NCI-H524 treated with DMSO at 0.1 percent for 48 hours (cell line): ENCODE measurements at regions not wholly inside any gene's neighbourhood (a gene's known extent, or its start where the extent isn't known, plus 50 kb on each side); places are given as distances from the start of the nearest gene placed in this dataset.
"Not testable (repeated sequence)": the region's sequence is repeated elsewhere in the genome, so short reads cannot be mapped to it uniquely, and the experiment has no call there.

Experiments used
- DNase-seq: peaks from one replicate; lab custom pipeline; 2025; lab: John Stamatoyannopoulos, UW

DNA sequence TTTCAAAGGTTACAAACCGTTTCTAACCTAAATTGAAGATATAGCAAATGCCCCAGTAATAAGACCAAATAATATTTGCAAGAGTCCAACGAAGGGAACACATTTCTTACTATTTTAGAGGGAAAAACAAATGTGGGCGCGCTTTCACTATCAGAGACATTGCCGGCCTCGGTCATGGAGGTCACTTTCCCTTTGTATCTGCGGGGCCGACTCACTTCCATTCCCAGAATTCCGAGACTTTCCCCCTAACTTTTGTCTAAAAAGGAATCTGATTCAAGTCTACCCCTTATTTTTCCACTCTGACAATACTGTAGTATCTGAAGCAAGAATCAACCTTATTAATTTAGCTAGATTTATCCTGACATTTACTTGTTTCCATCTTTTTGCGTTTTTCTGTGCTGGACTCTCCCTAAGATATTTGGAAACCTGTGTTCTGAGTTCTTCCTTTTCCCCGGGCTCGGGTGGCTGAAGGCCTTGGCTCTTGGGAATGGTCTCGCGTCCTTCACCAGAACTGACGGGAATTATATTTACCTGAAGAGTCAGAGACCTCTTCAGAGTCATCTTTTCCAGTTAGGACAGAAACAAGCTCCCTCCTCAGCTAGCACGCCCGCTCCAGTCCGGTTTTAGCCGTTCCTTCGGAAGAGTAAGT, 71.8 kb upstream of the ZNF184 start:
- DNase-seq, result no peak

DNA sequence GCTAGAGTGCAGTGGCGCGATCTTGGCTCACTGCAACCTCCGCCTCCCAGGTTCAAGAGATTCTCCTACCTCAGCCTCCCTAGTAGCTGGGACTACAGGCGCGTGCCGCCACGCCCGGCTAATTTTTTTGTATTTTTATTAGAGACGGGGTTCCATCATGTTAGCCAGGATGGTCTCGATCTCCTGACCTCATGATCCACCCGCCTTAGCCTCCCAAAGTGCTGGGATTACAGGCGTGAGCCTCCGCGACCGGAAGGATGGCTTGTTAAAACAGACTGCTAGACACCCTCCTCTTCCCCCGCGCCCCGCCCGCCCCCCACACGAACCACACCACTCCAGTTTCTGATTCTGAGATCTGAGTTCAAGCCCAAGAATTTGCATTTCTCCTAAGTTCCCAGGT, 71.2 kb upstream of the ZNF184 start:
- DNase-seq, result not testable (repeated sequence)

DNA sequence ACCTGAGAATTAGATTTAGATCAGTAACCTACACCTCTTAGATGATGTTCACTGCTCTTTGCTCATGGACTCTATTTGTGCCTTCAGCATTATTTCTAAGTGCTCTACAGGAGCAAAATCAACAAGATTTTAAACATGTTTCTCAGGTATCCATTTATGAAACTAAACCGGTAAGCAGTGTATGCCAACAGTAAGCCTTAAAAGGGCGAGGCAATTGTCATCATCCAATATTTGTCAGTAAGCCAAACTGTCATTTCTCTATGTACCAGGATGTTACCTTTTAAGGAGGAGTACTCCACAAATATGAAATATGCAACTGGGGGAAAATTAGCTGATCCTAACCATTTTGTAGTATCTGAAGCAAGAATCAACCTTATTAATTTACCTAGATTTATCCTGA, 69.6 kb upstream of the ZNF184 start:
- DNase-seq, result no peak

DNA sequence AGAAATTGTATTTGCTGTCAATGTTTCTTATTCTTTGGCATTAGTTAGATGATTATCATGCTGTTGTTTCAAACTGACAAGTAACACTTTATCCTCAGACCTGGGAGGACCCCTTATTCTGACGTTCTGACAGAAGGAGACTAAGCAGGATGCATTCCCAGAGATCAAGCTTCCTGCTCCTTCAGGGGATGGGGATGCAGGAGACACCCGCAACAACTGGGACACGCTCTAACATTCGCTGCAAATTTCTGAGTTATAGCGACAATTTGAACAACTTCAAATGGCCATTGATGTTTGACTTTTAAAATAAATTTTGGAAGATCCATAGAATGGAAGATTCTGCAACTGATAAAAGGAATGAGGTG, 69.0 kb upstream of the ZNF184 start:
- no peak for DNase-seq

DNA sequence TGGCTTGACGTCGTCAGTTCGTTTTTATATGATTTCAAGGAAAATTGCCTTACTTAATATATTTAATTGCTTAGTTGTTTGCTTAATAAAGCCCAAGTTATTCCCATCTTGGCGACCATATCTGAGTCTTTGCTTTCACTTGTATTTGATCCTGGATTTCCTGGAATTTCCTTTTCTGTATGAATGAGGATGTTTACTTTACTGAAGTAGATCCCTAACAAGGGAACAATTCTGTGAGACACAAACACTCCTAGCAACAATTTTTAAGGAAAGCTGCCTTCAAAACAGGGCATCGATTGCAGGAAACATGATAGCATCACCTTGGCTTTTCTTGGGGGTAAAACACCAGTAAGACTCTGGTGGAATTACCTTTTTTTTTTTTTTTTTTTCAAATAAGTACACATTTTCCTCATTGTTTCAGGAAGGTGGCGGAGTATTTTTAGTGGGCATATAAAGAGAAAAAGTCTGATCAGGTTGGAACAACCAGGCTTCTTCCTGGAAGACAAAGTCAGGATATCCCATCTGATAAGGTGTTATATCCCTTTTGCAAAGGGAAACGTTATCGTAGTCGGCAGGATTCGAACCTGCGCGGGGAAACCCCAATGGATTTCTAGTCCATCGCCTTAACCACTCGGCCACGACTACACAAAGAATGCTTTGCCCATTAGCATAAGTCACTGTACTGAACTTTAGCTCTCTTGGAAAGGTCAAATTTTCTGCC, 68.5 kb upstream of the ZNF184 start:
- DNase-seq, result no peak

DNA sequence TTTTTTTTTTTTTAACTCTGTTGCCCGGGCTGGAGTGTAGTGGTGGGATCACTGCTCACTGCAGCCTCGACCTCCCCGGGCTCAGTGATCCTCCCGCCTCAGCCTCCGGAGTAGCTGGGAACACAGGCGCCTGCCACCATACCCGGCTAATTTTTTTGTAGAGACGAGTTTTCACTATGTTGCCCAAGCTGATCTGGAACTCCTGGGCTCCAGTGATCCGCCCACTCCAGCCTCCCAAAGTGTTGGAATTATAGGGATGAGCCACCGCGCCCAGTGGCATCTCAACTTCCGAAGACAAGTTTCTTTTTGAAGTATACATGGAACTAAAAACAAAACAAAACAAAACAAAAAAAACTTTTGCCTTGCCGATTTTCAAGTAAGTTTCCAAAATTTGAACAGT, 66.6 kb upstream of the ZNF184 start:
- no peak for DNase-seq

DNA sequence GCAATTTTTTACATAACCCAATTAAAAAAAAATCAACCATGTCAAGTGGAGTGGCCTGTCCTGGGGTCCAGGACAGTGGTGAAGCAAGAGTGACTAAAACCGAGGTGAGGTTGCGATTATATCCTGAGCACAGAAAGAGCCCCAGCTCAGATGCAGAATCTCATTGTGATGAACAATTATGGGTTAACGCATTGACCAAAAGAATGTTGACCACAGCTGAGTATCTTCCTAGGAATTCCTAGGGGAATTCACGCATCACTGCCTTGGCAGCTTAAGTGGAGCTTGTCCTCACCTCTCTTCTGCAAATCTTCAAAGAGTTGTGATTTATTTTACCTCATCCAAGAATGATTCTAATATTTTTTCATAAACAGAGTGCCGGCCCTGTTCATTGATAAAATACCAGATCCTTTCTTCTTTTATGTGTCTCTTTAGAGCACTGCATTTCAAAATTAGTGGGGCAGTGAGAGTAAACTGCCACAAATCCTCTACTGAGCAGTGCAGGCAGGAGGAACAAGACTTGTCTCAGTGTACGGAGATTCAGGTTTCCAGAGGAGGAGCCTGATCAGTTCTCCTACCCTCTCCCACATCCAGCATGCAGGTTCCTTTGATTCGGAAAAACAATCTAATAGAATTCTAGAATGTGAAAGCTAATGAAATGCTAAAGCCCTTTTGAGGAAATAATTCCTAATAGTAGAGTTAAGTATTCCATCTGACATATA, 60.1 kb upstream of the ZNF184 start:
- DNase-seq, result no peak

DNA sequence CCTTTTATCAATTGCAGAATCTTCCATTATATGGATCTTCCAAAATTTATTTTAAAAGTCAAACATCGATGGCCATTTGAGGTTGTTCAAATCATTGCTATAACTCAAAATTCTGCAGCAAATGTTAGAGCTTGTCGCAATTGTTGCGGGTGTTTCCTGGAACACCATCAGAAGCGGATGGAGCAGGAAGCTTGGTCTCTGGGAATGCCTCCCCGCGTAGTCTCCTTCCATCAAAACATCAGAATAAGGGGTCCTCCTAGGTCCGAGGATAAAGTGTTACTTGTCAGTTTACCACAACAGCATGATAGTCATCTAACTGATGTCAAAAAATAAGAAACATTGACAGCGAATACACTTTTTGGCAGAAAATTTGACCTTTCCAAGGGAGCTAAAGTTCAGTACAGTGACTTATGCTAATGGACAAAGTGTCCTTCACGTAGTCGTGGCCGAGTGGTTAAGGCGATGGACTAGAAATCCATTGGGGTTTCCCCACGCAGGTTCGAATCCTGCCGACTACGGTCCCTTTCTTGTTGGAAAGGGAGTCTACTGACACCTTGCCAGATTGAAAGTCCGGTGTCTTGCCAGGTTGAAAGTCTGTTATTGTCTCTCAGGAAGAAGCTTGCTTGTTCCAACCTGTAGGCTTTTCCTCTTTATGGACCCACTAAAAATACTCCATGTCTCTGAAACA, 59.0 kb upstream of the ZNF184 start:
- no peak for DNase-seq

DNA sequence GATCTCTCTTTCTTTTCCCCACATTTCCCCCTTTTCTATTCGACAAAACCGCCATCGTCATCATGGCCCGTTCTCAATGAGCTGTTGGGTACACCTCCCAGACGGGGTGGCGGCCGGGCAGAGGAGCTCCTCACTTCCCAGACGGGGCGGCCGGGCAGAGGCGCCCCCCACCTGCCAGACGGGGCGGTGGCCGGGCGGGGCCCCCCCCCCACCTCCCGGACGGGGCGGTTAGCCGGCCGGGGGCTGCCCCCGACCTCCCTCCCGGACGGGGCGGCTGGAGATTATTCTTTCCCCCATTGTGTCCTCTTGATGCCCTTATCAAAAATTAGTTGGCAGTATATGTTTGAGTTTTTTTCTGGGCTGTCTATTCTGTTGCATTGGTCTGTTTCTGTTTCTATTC, 56.9 kb upstream of the ZNF184 start:
- DNase-seq, result not testable (repeated sequence)

DNA sequence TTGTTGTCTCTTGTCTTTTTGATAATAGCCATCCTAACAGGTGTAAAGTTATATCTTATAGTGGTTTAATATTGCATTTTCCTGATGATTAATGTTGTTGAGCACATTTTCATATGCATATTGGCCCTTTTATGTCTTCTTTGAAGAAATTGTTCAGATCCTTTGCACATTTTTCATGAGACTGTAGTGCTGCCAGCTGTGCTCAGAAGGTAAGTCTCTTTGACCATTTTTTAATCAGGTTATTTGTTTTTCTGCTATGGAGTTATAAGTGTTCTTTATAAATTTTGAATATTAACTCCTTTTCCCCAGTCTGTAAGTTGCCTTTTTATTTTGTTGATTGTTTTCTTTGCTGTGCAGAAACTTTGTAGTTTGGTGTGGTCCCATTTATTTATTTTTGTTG, 55.8 kb upstream of the ZNF184 start:
- no peak for DNase-seq
